Transverse colon (tissue), 4 donors: ENCODE measurements at regions not wholly inside any gene's neighbourhood (a gene's known extent, or its start where the extent isn't known, plus 50 kb on each side); places are given as distances from the start of the nearest gene placed in this dataset.

Source experiments
- POLR2AphosphoS5 ChIP-seq, 3 donors: sonication (generic); formaldehyde crosslinking; IDR thresholded peaks; one replicate each; pipeline ENCODE4 v1.6.1; 2016; ENCODE audit warnings: antibody characterized with exemption in 3 of 3
- TF ChIP-seq, protein P1 (sequence below), 5 experiments: fragments of 200-600 bp in 3 of 5; fragments of 450-650 bp in 2 of 5; sonication (generic) in 3 of 5; IDR thresholded peaks; 1 replicate in 2 of 5; 2 replicates in 3 of 5; pipeline ENCODE4 v1.5.1; 2016 to 2017; ENCODE audit warnings: antibody characterized with exemption in 5 of 5, inconsistent platforms in 3 of 5, mild to moderate bottlenecking in 2 of 5, moderate library complexity in 1 of 5

DNA sequence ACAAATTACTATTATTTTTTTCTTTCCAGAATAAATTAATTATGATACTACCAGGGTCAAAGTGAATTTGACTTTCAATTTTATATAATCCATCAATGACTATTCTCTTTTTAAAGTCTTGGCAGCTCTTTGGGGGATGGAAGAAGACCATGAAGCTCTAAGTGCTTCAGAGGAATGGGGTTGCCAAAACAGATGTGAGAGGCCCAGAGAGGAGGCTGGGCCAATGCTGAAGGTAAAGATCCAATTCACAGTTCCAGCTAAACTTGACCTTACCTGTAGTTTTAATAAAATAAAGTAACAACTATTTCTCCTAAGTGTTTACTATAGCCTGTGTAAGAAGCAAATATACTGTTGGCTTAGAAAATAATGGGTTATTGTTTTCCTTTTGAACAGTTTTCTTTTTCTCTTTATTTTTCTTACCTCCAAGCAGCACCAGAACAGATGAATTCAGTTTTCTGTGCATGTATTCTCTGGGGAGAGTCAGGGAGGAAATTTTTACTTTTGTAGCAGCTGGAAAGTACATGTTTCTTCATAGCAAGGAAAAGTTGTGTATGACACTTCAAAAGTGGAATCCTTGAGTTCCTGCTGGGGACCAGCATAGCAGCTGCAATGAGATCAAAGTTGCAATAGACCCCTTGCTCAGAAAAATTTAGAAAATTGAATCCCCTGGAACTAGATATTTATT lies 104.9 kb downstream of the CEP44 start:
- TF ChIP-seq, protein P1, sequence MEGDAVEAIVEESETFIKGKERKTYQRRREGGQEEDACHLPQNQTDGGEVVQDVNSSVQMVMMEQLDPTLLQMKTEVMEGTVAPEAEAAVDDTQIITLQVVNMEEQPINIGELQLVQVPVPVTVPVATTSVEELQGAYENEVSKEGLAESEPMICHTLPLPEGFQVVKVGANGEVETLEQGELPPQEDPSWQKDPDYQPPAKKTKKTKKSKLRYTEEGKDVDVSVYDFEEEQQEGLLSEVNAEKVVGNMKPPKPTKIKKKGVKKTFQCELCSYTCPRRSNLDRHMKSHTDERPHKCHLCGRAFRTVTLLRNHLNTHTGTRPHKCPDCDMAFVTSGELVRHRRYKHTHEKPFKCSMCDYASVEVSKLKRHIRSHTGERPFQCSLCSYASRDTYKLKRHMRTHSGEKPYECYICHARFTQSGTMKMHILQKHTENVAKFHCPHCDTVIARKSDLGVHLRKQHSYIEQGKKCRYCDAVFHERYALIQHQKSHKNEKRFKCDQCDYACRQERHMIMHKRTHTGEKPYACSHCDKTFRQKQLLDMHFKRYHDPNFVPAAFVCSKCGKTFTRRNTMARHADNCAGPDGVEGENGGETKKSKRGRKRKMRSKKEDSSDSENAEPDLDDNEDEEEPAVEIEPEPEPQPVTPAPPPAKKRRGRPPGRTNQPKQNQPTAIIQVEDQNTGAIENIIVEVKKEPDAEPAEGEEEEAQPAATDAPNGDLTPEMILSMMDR (IDR thresholded peaks at IDR 0.05): no peak
- TF ChIP-seq POLR2AphosphoS5 (IDR thresholded peaks at IDR 0.05): no peak
